HG02623 (cell line): ENCODE measurements at regions not wholly inside any gene's neighbourhood (a gene's known extent, or its start where the extent isn't known, plus 50 kb on each side); places are given as distances from the start of the nearest gene placed in this dataset.
"Not testable (repeated sequence)": the region's sequence is repeated elsewhere in the genome, so short reads cannot be mapped to it uniquely, and the experiment has no call there.

Experiments
- ATAC-seq: cut with Tn5 transposase; IDR thresholded peaks from one replicate; pipeline ENCODE4 v1.9.1; 2021; ENCODE audit warnings: moderate library complexity; ENCODE audit not compliant: unreplicated experiment

DNA sequence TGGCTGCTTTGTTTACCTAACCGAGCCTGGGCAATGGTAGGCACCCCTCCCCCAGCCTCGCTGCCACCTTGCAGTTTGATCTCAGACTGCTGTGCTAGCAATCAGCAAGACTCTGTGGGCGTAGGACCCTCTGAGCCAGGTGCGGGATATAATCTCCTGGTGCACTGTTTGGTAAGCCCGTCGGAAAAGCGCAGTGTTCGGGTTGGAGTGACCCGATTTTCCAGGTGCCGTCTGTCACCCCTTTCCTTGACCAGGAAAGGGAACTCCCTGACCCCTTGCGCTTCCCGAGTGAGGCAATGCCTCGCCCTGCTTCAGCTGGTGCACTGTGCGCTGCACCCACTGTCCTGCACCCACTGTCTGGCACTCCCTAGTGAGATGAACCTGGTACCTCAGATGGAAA, 482.2 kb upstream of the SMC2 start:
- not testable (repeated sequence) for ATAC-seq

- no peak for ATAC-seq
Observed at GRCh38 chr9:103615994-103616393, 478.1 kb upstream of the SMC2 start.

DNA sequence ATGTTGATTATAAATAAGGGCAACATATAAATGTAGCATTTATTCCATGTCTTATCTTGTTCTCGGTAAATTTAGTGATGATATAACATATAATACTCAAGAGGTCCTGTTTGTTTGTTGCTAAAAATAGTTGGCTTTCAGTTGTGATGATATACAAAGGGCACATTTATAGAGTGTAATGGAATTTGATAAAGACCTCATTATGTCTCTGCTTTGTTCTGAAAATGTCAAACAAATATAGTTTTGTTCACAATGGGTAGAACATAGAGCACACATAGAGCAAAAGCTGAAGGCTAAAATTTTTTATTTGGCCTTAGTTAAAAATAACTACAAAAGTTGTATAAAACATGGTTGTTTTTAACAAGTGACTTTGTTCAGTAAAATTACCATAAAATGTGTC, 477.1 kb upstream of the SMC2 start:
- no peak for ATAC-seq

DNA sequence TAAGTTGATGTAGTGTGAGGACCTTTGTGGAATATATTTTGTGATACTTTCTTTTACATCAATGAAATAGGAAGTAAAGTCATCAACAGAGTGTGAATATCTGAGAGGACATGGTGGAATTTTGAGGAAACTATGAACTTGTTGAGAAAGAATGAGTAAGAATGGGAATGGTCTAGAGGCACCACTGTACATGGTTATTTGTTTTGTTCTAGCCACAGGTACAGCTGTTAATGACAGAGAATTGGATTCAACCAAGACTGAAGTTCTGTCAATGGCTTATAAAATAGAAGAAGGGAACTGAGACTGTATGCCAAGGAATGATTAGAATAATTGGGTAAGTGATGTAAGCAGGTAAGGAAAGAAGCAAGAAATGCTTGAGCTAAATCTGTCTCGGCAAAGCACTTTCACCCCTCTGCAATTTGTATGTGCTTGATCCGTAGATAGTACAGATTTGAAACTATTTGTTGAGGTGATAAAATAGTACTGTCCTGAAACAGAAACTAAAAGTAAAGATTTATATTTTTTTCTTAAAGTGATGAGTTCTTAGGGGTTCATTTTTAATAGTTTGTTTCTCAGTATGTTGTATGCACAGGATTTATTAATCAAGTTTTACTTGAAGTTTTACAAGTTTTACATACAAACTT, 468.8 kb upstream of the SMC2 start:
- no peak for ATAC-seq

DNA sequence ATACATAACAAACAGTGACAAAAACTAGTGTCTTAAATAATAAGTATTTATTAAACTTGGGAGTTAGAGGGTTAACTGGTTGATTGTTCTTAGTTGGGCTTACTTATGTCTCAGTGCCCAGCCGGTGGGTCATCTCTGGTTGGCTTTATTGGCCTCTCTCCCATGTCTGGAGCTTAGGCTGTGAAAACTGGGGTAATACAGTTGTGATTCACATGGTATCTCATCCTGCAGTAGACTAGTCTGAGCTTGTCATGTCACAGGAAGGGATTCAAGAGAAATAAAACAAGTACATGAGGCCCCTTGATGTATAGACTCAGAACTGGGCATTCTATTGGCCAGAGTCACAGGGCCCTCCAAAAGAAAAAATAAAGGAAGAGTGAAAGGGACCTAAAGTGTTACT, 466.4 kb upstream of the SMC2 start:
- no peak for ATAC-seq

GRCh38 chr9:103649086-103649485, 445.0 kb upstream of the SMC2 start:
- ATAC-seq, result no peak

DNA sequence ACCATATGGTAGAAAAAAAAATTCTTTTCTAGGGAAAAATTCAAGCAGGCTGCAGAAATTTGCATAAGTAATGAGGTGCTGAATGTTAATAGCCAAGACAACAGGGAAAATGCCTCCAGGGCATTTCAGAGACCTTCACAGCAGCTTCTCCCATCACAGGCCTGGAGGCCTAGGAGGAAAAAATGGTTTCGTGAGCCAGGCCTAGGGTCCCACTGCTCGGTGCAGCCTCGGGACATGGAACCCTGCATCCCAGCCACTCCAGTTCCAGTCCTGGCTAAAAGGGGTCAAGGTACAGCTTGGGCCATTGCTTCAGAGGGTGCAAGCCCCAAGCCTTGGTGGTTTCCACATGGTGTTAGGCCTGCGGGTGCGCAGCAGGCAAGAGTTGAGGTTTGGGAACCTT, 436.0 kb upstream of the SMC2 start:
- no peak for ATAC-seq

DNA sequence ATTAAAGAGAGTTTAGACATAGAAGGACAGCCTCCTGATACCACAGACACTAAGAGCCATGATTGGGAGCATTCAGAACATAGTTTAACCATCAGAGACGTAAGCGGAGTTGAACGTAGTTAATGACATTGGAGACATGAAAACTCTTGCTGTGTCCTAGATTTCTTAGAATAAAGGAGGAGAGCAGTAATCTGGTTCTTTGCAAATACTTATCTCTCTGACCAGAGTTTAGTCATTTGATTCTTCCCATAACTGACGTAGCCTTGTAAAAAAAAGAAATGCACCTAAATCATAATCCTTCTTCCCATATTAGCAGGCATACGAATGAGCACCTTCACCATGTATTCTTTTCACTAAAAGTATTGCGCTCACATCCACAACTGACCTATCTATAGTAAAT, 433.3 kb upstream of the SMC2 start:
- no peak for ATAC-seq

GRCh38 chr9:103661663-103662062, 432.4 kb upstream of the SMC2 start:
- ATAC-seq, result no peak

- no peak for ATAC-seq
Observed at GRCh38 chr9:103669296-103669695, 424.8 kb upstream of the SMC2 start.

DNA sequence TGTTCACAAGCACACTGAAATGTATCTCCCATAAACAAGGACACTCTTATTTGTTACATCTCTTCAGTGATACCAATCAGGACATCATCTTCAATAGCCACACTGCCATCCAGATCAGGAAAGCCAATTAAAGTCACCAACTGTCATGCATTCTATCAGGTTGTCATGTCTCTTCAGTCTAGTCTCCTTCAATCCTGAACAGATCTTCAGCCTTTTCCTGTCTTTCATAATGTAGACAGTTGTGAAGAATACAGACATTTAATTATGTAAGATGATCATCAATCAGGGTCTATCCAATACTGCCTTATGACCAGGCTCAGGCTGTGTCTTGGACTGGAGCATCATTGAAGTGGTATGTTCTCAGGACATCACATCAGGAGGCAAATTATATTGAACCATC, 419.8 kb upstream of the SMC2 start:
- ATAC-seq, result no peak

GRCh38 chr9:103680581-103680980, 413.5 kb upstream of the SMC2 start:
- ATAC-seq, result no peak

DNA sequence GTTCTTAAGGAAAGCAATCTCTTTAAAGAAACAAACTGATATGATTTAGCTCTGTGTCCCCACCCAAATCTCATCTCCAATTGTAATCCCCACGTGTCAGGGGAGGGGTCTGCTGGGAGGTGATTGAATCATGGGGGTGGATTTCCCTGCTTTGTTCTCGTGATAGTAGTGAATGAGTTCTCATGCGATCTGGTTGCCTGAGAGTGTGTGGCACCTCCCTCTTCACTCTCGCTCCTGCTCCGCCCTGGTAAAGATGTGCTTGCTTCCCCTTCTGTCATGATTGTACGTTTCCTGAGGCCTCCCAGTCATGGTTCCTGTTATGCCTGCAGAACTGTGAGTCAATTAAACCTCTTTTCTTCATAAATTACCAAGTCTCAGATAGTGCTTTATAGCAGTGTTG, 412.7 kb upstream of the SMC2 start:
- no peak for ATAC-seq

DNA sequence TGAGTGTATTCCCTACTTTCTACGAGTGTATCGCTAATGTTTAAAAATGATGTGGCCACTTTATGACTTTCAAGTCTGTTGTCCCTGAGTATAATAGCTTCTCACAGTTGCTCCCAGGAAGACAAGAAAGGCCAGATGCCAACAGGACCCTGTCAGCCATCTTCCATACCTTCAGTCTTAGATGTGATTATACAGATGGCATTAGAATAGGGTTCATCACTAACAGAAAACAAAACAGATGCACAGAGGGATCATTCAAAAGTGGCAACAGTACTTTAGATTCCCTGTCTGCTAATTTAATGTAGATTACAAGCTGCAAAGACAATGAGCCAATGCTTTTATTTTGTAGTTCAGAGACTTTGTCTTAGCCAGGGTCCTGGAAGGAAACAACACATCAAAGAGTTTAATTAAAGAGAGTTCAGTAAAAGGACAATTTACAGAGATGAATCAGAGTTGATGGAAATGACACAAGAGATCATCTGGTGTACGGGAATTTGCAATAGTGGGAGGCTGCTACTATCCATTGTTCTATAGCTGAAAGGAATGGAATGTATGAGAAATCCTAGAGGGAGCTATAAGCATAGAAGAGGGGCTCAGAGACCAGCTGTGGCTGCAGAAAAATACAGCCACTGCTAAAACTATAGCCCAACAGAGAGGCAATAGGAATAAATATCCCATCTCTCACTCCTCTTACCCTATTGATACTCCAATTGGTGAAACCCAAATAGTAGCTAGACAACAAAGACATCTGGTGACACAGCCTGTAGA, 393.7 kb upstream of the SMC2 start:
- no peak for ATAC-seq

- ATAC-seq, result no peak
Observed at GRCh38 chr9:103702572-103702971, 391.5 kb upstream of the SMC2 start.

DNA sequence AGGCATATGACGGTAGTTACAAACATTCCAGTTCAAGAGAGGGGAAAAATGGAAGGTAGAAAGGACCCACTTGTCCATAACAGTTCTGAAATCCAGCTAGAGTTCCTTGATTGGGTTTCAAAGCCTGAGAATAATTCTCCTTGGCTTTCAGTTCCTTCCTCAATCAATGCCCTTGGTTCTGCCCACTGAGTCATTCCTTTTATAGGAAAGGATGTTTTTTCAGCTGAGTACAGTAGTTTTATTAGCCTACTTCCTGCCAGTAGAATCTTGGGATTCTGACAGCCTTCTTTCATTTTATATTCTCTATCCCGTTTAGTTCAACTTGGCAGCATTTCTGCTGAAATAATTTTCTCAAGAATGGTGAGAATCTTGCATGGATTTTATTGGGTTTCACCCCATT, 386.9 kb upstream of the SMC2 start:
- no peak for ATAC-seq

- ATAC-seq, result no peak
Observed at GRCh38 chr9:103709366-103709765, 384.7 kb upstream of the SMC2 start.

DNA sequence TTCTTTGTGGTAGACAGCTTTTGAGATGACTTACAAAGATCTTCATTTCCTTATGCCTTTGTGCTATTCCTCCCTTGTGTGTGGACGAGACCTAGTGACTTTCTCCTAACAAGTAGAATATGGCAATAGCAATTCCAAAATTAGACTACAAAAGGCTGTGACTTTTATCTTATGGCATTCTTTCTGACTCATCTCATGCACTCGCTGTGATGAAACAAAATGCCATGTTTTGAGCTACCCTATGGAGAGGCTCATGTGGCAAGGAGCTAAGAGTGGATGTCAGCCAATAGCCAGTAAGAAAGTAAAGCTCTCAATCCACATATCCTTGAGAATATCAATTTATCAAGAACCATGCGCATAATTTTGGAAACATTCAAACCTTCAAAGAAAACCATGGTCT, 380.5 kb upstream of the SMC2 start:
- ATAC-seq, result no peak

DNA sequence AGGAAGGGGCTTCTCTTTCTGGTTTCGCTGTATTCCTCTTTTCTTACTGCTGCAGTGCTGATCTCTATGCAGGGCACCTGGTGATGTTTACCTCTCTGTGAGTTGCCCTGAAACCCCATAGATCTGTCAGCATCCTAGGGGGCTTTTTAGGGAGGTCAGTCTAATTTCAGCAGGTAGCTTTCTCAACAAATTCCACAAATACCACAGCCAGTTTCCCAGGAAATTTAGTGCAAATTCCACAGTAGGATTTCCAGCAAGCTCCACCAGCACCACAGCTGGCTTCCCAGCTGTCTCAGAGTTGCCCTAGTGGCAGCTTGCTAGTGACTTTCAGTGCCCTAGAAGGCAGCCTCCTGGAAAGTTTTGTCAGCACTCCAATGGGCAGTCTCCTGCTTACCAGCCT, 379.1 kb upstream of the SMC2 start:
- ATAC-seq, result no peak

- ATAC-seq, result no peak
Observed at GRCh38 chr9:103721056-103721455, 373.1 kb upstream of the SMC2 start.

GRCh38 chr9:103730866-103731265, 363.2 kb upstream of the SMC2 start:
- no peak for ATAC-seq

GRCh38 chr9:103731541-103731940, 362.6 kb upstream of the SMC2 start:
- ATAC-seq, result no peak

GRCh38 chr9:103734471-103734870, 359.6 kb upstream of the SMC2 start:
- ATAC-seq, result no peak
